AG08395 (cell line): ENCODE measurements at regions not wholly inside any gene's neighbourhood (a gene's known extent, or its start where the extent isn't known, plus 50 kb on each side); places are given as distances from the start of the nearest gene placed in this dataset.
"Not testable (repeated sequence)": the region's sequence is repeated elsewhere in the genome, so short reads cannot be mapped to it uniquely, and the experiment has no call there.

Experiments used
- DNase-seq: peaks from one replicate; pipeline ENCODE4 v3.0.0; 2012; ENCODE audit warnings: mixed read lengths, low spot score

GRCh38 chr2:85969367-85969766, 80.6 kb upstream of the ST3GAL5 start:
- not testable (repeated sequence) for DNase-seq

- DNase-seq = not testable (repeated sequence)
These were observed 77.0 kb upstream of the ST3GAL5 start for GRCh38 chr2:85965770-85966169.

DNA sequence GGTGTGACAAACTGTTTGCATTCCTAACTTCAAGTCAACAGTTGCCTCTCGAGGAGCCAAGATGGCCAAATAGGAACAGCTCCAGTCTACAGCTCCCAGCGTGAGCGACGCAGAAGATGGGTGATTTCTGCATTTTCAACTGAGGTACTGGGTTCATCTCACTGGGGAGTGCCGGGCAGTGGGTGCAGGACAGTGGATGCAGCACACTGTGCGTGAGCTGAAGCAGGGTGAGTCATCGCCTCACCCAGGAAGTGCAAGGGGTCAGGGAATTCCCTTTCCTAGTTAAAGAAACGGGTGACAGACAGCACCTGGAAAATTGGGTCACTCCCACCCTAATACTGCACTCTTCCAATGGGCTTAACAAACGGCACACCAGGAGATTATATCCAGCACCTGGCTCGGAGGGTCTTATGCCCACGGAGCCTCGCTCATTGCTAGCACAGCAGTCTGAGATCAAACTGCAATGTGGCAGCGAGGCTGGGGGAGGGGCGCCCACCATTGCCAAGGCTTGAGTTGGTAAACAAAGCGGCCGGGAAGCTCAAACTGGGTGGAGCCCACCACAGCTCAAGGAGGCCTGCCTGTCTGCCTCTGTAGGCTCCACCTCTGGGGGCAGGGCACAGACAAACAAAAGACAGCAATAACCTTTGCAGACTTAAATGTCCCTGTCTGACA, 75.1 kb upstream of the ST3GAL5 start:
- DNase-seq = not testable (repeated sequence)

- no peak for DNase-seq
These were observed 74.3 kb upstream of the ST3GAL5 start for GRCh38 chr2:85963068-85963467.

DNA sequence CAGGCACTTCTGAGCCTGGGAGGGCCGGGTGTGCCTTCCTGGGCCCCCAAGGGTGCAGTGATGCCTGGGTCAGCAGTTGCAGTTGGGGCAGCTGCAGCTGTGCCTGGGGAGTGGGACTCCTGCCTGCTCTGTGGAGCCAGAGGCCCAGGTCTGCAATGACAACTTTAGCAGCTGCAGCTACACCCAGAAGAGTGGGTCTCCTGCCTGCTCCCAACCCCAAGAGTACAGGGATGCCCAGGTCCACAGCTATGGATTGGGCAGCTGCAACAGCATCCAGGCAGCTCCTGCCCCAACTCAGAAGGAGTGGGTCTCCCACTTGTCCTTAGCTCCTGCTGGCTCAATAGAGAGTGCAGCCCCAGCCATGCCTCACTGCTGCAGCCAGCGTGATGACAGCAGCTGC, 73.0 kb upstream of the ST3GAL5 start:
- DNase-seq = no peak

- DNase-seq = no peak
These were observed 72.3 kb upstream of the ST3GAL5 start for GRCh38 chr2:85961053-85961452.

DNA sequence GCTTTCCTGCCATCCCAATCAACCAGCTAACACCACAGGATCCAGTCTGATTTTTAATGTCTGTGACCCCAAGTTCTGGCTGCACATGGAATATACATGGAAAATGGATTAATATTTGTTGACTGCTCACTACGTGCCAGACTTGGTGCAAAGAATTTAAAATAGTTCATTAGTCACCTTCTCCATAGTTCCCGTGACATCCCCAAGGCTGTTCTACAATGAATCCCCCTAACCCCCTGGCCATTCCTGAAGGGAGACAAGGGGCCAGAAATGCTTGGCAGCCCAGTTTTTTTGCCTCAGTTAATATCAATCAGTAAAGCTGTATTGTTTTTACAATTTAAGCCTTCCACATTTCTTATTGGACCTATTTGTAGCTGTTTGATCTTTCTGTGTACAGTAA, 71.0 kb upstream of the ST3GAL5 start:
- no peak for DNase-seq

DNA sequence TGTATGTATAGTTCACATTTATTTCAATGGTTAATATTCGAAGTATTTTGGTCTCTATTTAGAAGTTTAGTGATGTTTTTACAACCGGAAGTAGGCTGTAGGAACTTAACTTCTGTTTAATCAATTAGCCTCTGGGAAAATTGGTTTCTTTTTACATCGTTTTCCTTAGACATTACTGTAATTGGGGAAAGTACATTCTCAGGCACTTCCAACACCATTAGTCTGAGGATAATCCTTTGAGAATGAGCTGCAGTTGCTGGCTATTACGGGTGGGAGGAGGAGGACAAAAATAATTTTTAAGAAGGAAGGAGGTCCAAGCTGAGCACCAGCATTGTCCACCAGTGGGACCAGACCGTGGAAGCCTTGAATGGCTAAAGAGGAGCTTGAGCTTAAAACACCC, 70.4 kb upstream of the ST3GAL5 start:
- DNase-seq = no peak

DNA sequence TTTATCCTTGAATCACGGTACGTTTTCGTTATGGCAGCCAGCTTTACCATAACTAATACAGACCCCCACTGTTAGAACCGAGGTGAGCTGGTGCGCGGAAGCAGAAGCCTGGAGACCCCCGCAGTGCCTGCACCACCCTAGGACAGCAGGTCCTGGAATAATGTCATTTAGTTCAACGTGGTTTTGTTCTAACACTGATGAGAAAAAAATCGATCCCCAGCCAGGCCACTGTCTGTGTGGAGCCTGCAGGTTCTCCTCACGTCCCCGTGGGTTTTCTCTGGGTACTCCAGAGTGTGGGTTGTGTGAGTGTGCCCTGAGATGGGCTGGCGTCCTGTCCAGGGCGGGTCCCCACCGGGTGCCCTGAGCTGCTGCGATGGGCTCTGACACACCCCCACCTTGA, 69.9 kb upstream of the ST3GAL5 start:
- DNase-seq = no peak

DNA sequence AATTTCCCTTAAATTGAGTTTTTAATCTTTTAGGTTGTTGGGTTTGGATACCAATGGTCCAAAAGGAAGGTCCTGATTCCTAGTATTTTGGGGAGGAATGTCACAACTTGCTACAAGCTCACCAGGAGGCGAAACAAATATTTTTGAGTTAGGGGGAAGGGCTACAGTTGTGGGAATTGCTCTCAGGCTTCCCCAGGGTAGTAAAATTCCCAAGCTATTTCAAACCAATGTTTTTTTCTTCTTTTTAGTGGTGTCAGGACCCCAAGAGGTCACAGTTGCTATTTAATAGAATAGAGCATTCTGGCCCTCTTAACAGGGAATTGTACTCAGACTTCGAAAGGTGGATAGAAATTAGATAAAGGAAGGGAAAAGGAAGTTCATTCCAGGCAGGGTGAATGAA, 68.5 kb upstream of the ST3GAL5 start:
- no peak for DNase-seq

DNA sequence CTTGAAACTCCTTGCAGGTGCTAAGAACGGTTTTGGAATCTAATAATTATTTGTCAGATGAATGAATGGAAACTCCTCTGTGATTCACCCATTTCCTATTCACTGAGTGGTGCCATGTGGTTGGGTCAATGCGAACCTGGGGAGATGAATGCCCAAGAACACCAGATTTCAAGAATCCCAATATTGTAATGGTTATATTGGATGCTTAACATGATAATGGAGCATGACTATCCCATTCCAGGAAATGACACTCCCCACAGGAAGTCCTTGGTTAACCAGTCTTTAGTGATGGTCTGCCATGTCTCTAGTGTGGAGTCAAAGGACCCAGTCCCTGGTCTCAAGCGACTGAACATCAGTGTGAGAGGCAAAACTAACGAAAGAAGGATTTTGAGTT, 67.9 kb upstream of the ST3GAL5 start:
- no peak for DNase-seq

DNA sequence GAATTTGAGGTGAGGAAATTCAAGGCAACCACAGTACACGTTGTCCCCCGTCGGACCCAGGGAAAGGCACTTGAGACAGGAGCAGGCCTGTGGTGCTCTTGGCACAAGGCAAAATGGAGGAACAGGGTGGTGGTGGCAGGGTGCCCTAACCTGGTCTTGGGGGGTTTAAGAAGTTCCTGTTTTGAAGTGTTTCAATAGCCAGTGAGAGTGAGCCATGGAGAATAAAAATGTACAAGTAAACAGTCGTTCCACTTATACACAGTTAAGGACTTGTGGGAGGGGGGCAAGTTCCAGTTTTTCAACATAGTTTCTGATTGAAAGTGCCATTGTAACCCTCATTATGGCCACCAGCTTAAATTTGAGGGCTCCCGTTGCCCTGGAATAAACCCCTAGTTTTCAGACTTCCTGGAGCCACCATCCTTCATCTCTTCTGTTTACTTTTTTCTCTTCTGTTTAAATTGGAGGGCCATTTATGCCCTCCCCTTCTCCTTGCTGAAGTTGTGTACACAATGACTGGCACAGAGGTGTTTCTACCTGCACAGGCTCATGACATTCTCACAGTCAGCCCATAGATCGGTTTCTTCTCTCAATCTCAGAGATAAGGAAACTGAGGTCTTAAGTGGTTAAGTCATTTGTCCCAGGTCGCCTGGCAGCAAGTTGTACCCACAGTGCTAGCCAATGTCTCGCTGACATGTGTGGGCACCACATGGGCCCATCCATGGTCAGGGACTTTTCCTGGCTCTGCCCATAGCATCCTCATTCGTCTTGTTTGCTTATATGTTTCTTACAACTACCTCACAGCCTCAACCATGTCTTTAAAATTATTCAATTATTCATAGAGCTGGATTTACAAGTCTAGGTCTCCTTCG, 66.0 kb upstream of the ST3GAL5 start:
- DNase-seq = no peak

DNA sequence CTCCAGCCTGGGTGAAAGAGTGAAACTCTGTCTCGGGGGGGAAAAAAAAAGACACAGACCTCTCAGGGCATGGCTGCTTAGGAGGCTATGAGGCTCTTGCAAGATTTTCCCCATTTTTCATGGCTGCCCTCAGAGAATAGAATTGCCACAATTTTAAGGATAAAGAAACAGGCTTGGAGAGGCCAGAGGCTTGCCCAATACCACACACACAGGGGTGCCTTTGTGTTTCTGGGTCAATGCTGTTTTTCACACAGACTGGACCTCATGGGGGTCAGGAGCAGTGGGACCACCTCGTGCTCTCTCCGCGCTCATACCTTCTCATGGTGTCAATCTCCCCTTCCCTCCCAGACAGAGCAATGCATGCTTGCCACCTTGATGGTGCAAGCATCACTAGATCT, 65.4 kb upstream of the ST3GAL5 start:
- DNase-seq = no peak

GRCh38 chr2:85953476-85953875, 64.7 kb upstream of the ST3GAL5 start:
- DNase-seq = peak; percentile 51

GRCh38 chr2:85952196-85952734, 63.5 kb upstream of the ST3GAL5 start:
- no peak for DNase-seq

- DNase-seq = no peak
These were observed 62.7 kb upstream of the ST3GAL5 start for GRCh38 chr2:85951351-85952067.

GRCh38 chr2:85950743-85951142, 62.0 kb upstream of the ST3GAL5 start:
- DNase-seq = no peak

- no peak for DNase-seq
These were observed 60.5 kb upstream of the ST3GAL5 start for GRCh38 chr2:85949280-85949679.

GRCh38 chr2:85947593-85947992, 58.8 kb upstream of the ST3GAL5 start:
- no peak for DNase-seq

DNA sequence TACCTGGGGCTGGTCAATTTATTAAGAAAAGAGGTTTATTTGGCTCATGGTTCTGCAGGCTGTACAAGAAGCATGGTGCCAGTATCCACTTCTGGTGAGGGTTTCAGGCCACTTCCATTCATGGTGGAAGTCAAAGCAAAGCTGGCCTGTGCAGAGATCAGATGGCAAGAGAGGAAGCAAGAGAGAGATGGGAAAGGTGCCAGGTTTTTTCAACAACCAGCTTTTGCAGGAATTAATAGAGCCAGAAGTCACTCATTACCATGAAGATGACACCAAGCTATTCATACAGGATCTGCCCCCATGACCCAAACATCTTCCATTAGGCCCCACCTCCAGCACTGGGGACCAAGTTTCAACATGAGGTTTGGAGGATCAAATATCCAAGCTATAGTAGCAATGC, 56.8 kb upstream of the ST3GAL5 start:
- no peak for DNase-seq

GRCh38 chr2:85945172-85945571, 56.4 kb upstream of the ST3GAL5 start:
- no peak for DNase-seq

DNA sequence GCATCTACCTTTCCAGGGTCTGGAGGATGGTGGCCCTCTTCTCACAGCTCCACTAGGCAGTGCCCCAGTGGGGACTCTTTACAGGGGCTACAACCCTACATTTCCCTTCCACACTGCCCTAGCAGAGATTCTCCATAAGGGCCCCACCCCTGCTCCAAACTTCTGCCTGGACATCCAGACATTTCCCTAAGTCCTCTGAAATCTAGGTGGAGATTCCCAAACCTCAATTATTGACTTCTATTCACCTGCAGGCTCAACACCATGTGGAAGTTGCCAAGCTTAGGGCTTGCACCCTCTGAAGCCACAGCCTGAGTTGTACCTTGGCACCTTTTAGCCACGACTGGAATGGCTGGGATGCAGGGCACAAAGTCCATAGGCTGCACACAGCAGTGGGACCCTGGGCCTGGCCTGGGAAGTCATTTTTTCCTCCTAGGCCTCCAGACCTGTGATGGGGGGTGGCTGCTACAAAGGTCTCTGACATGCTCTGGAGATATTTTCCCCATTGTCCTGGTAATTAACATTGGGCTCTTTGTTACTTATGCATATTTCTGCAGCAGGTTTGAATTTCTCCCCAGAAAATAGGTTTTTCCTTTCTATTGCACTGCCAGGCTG, 53.7 kb upstream of the ST3GAL5 start:
- DNase-seq = no peak
